GM18498 (cell line): ENCODE measurements at regions not wholly inside any gene's neighbourhood (a gene's known extent, or its start where the extent isn't known, plus 50 kb on each side); places are given as distances from the start of the nearest gene placed in this dataset.

Experiments used
- ATAC-seq: cut with Tn5 transposase; IDR thresholded peaks from one replicate; pipeline ENCODE4 v1.9.1; 2021; ENCODE audit warnings: mild to moderate bottlenecking, moderate library complexity; ENCODE audit not compliant: unreplicated experiment

DNA sequence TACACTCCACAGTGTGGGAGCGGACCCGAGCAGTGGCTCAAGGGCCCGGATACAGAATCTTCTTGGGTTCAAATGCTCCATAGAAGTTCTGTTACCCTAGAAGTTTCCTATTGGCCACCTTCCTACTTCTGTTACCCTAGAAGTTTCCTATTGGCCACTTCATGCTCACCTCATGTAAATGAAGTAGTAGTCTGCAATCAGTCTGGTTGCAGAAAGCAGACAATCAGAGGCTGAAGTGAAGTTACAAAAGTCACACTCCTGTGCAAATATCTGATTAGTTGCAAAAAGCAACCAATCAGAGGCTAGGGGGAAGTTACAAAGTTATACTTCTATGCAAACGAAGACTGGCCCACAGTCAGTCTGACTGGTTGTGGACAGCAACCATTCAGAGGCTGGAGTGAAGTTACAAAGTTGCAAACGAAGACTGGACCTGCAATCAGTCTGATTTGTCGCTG is 77.8 kb upstream of the CPNE8 start:
- no peak for ATAC-seq

DNA sequence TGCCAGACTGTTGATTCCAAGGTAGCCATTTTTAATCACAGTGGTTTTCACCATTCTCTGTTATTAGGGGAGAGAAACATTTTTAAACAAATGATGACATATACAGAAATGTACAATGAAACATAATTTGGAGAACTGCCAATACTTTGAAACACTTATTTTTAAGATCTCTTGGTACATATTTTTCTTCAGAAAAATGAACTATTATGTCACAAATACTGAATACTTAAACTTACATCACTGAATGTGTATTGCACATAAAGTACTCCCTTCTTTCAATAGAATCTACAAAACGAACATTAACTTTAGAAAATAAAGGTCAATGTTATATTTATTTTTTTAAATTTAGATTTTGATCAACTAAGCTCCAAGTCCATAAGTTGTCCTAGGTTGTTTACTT is 71.7 kb upstream of the CPNE8 start:
- no peak for ATAC-seq

GRCh38 chr12:38969706-38970105 is 64.3 kb upstream of the CPNE8 start:
- ATAC-seq, result no peak

DNA sequence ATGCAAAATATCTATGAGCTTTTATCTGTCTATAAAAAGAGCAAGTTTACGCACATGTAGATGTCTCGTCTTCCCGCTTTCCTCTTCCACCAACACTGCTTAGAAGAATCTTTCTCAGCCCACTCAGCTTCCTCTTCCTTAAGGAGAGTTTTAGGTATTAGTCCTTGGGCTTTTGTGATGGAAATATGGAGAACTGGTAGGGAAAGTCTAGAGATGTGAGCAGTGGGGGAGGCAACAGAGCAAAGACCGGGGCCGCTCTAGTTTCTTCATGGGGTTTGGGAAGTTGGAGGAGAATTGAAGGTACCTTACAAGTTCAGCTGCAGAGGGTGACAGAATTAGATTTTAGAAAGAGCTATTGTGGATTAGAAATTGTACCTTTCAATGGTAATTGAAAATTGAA is 56.3 kb upstream of the CPNE8 start:
- no peak for ATAC-seq

GRCh38 chr12:38961012-38961411 is 55.6 kb upstream of the CPNE8 start:
- ATAC-seq, result no peak

DNA sequence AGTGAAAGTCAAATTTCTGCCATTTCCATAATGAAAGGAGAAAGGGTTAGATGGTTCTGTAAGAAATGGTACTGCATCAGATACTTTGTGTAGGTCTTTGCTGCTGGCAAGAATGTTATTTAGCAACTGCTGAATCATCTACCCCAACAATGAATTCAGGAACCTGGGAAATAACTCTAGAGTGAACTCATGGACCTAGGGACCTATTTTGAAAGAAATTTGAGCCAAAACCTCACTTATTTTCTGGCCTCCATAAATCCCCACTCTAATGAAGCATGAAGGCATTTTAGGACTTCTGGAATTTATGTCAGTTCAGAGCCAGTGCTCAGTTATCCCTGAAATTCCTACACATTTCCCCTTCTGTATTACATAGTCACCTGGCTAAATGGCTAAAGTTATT is 50.9 kb upstream of the CPNE8 start:
- no peak for ATAC-seq
